Cerebellar nuclear complex (tissue), 1 donor: ENCODE measurements at regions not wholly inside any gene's neighbourhood (a gene's known extent, or its start where the extent isn't known, plus 50 kb on each side); places are given as distances from the start of the nearest gene placed in this dataset.

Experiments used
- DNase-seq, 2 experiments: peaks; one replicate each; lab custom pipeline; 2025; lab: John Stamatoyannopoulos, UW

- DNase-seq, result no peak
These were observed 662.5 kb downstream of the CDH11 start for GRCh38 chr16:64459402-64459801.

- no peak for DNase-seq
These were observed 666.6 kb downstream of the CDH11 start for GRCh38 chr16:64455275-64455674.

- no peak for DNase-seq
These were observed 668.2 kb downstream of the CDH11 start for GRCh38 chr16:64453646-64454045.

- DNase-seq, result no peak
These were observed 669.4 kb downstream of the CDH11 start for GRCh38 chr16:64452446-64452845.

- DNase-seq, result no peak
These were observed 671.7 kb downstream of the CDH11 start for GRCh38 chr16:64450177-64450576.

- DNase-seq, result no peak
These were observed 672.4 kb downstream of the CDH11 start for GRCh38 chr16:64449506-64449905.

- DNase-seq, result no peak
These were observed 676.2 kb downstream of the CDH11 start for GRCh38 chr16:64445649-64446048.

GRCh38 chr16:64445245-64445644 lies 676.6 kb downstream of the CDH11 start:
- DNase-seq, result no peak

GRCh38 chr16:64440421-64440831 lies 681.4 kb downstream of the CDH11 start:
- no peak for DNase-seq

GRCh38 chr16:64440005-64440404 lies 681.9 kb downstream of the CDH11 start:
- DNase-seq, result no peak

GRCh38 chr16:64437706-64438324 lies 684.0 kb downstream of the CDH11 start:
- no peak for DNase-seq

GRCh38 chr16:64434526-64435069 lies 687.3 kb downstream of the CDH11 start:
- no peak for DNase-seq

GRCh38 chr16:64428463-64429113 lies 693.3 kb downstream of the CDH11 start:
- DNase-seq, result no peak

GRCh38 chr16:64426131-64426666 lies 695.7 kb downstream of the CDH11 start:
- no peak for DNase-seq

GRCh38 chr16:64425381-64425780 lies 696.5 kb downstream of the CDH11 start:
- DNase-seq, result no peak

GRCh38 chr16:64422259-64422658 lies 699.6 kb downstream of the CDH11 start:
- no peak for DNase-seq

- no peak for DNase-seq
These were observed 700.3 kb downstream of the CDH11 start for GRCh38 chr16:64421515-64421914.

- DNase-seq, result no peak
These were observed 702.0 kb downstream of the CDH11 start for GRCh38 chr16:64419832-64420231.

GRCh38 chr16:64417711-64418227 lies 704.1 kb downstream of the CDH11 start:
- no peak for DNase-seq

GRCh38 chr16:64416216-64417005 lies 705.5 kb downstream of the CDH11 start:
- DNase-seq, result no peak

GRCh38 chr16:64412578-64413280 lies 709.1 kb downstream of the CDH11 start:
- DNase-seq, result no peak

GRCh38 chr16:64410306-64410705 lies 711.6 kb downstream of the CDH11 start:
- DNase-seq, result no peak
